Neural cell (in vitro differentiated cells): ENCODE measurements at regions not wholly inside any gene's neighbourhood (a gene's known extent, or its start where the extent isn't known, plus 50 kb on each side); places are given as distances from the start of the nearest gene placed in this dataset.

Experiments used
- H2AFZ ChIP-seq: fragments of 200-600, 300-800 bp; sonication (generic), shearing (Covaris generic); 2 replicates; pipeline ENCODE4 v1.6.0; 2014; ENCODE audit warnings: low read depth, mild to moderate bottlenecking, antibody characterized with exemption, low read length, moderate library complexity
- H3F3A ChIP-seq: fragments of 200-600 bp; shearing (Covaris generic); 2 replicates; pipeline ENCODE4 v1.6.1; 2016; ENCODE audit warnings: mild to moderate bottlenecking, moderate library complexity, mixed read lengths, antibody characterized with exemption, low read length; ENCODE audit not compliant: insufficient read depth, poor library complexity, severe bottlenecking
- H3K27ac ChIP-seq: fragments of 200-600, 300-800 bp; sonication (generic), shearing (Covaris generic); 2 replicates; pipeline ENCODE4 v1.5.1; 2014; ENCODE audit warnings: mild to moderate bottlenecking, low read length, moderate library complexity
- H3K27me3 ChIP-seq: fragments of 300-800, 200-600 bp; sonication (generic), shearing (Covaris generic); 2 replicates; pipeline ENCODE4 v1.6.0; 2014; ENCODE audit warnings: mild to moderate bottlenecking, low read depth, low read length, moderate library complexity; ENCODE audit not compliant: insufficient read depth
- H3K36me3 ChIP-seq: fragments of 300-800, 200-600 bp; sonication (generic), shearing (Covaris generic); 2 replicates; pipeline ENCODE4 v1.5.1; 2014; ENCODE audit warnings: mild to moderate bottlenecking, antibody characterized with exemption, low read length, moderate library complexity; ENCODE audit not compliant: insufficient read depth
- H3K4me2 ChIP-seq: fragments of 300-800, 200-600 bp; sonication (generic), shearing (Covaris generic); 2 replicates; pipeline ENCODE4 v1.6.0; 2014; ENCODE audit warnings: mild to moderate bottlenecking, low read length
- H3K4me3 ChIP-seq: fragments of 300-800, 200-600 bp; sonication (generic), shearing (Covaris generic); 2 replicates; pipeline ENCODE4 v1.5.1; 2014; ENCODE audit warnings: mild to moderate bottlenecking, low read length, moderate library complexity
- H3K79me2 ChIP-seq: fragments of 200-600 bp; shearing (Covaris generic); replicated peaks from 2 replicates; pipeline ENCODE4 v1.6.0; 2014; ENCODE audit warnings: mild to moderate bottlenecking, low read length, moderate library complexity; ENCODE audit not compliant: insufficient read depth
- H3K9ac ChIP-seq: fragments of 300-800, 200-600 bp; sonication (generic), shearing (Covaris generic); 2 replicates; pipeline ENCODE4 v1.6.1; 2016; ENCODE audit warnings: mild to moderate bottlenecking, low read length, mixed read lengths
- H3K9me2 ChIP-seq: fragments of 200-600 bp; shearing (Covaris generic); 2 replicates; pipeline ENCODE4 v1.6.1; 2016; ENCODE audit warnings: mild to moderate bottlenecking, low read length, mixed read lengths; ENCODE audit not compliant: insufficient read depth
- H3K9me3 ChIP-seq: fragments of 200-600, 300-800 bp; sonication (generic), shearing (Covaris generic); 2 replicates; pipeline ENCODE4 v1.6.1; 2016; ENCODE audit warnings: mild to moderate bottlenecking, mixed run types, low read length, moderate library complexity, mixed read lengths
- H4K20me1 ChIP-seq: fragments of 200-600 bp; shearing (Covaris generic); 2 replicates; pipeline ENCODE4 v1.6.1; 2016; ENCODE audit warnings: mild to moderate bottlenecking, mixed run types; ENCODE audit not compliant: insufficient read depth
- CTCF ChIP-seq: fragments of 450-650 bp; IDR thresholded peaks from 2 replicates; pipeline ENCODE4 v1.5.1; 2014; ENCODE audit warnings: antibody characterized with exemption, mild to moderate bottlenecking, moderate library complexity; ENCODE audit not compliant: poor library complexity, severe bottlenecking
- EP300 ChIP-seq: fragments of 450-650 bp; conservative IDR thresholded peaks from 2 replicates; pipeline ENCODE4 v1.6.1; 2014; ENCODE audit warnings: antibody characterized with exemption, mild to moderate bottlenecking, moderate library complexity; ENCODE audit not compliant: poor library complexity, severe bottlenecking
- EZH2 ChIP-seq: fragments of 200-600, 300-800 bp; shearing (Covaris generic), sonication (generic); IDR thresholded peaks from 2 replicates; pipeline ENCODE4 v1.6.1; 2014; ENCODE audit warnings: antibody characterized with exemption, low read length, borderline replicate concordance, mild to moderate bottlenecking; ENCODE audit not compliant: insufficient read depth, poor library complexity, severe bottlenecking
- MXI1 ChIP-seq: fragments of 450-650 bp; conservative IDR thresholded peaks from 2 replicates; pipeline ENCODE4 v1.6.1; 2014; ENCODE audit warnings: antibody characterized with exemption, mild to moderate bottlenecking; ENCODE audit not compliant: poor library complexity, severe bottlenecking
- POLR2AphosphoS5 ChIP-seq: IDR thresholded peaks from 2 replicates; pipeline ENCODE4 v1.6.1; 2012
- RAD21 ChIP-seq: fragments of 450-650 bp; conservative IDR thresholded peaks from 2 replicates; pipeline ENCODE4 v1.6.1; 2014; ENCODE audit warnings: antibody characterized with exemption, mild to moderate bottlenecking, moderate library complexity
- REST ChIP-seq: IDR thresholded peaks from 2 replicates; pipeline ENCODE4 v1.6.1; 2012; ENCODE audit warnings: borderline replicate concordance
- SMC3 ChIP-seq: fragments of 450-650 bp; conservative IDR thresholded peaks from 2 replicates; pipeline ENCODE4 v1.6.1; 2014; ENCODE audit warnings: antibody characterized with exemption, mild to moderate bottlenecking, moderate library complexity; ENCODE audit not compliant: poor library complexity
- TAF1 ChIP-seq: IDR thresholded peaks from 2 replicates; pipeline ENCODE4 v1.6.1; 2012; ENCODE audit warnings: low read depth

GRCh38 chr3:153657046-153657445 is 464.1 kb upstream of the ARHGEF26 start:
- Histone ChIP-seq H3K79me2 (no peaks in the 10 kb centered on the region), H3K27me3 (no peaks in the 10 kb centered on the region), H3K27ac (no peak overlapping the region), H2AFZ (no peak overlapping the region), H3K36me3 (no peaks in the 10 kb centered on the region), H3K4me3 (no peak overlapping the region), H3F3A (no peaks in the 10 kb centered on the region), H3K9me2 (no peaks in the 10 kb centered on the region), H4K20me1 (no peaks in the 10 kb centered on the region), H3K4me2 (no peak overlapping the region), H3K9me3 (no peaks in the 10 kb centered on the region), H3K9ac (no peak overlapping the region)
- TF ChIP-seq POLR2AphosphoS5 (no peak), TAF1 (no peak), MXI1 (no peak)

- no peaks in the 10 kb centered on the region for H3K36me3 ChIP-seq
- H2AFZ ChIP-seq, result no peak overlapping the region
- no peak overlapping the region for H3K27ac ChIP-seq
- no peak overlapping the region for H3K4me2 ChIP-seq
- H3K27me3 ChIP-seq, result no peaks in the 10 kb centered on the region
- H3K9ac ChIP-seq, result no peak overlapping the region
- H3K9me3 ChIP-seq, result no peaks in the 10 kb centered on the region
- H3F3A ChIP-seq, result no peaks in the 10 kb centered on the region
- H3K4me3 ChIP-seq, result no peak overlapping the region
- no peaks in the 10 kb centered on the region for H4K20me1 ChIP-seq
- H3K9me2 ChIP-seq, result no peaks in the 10 kb centered on the region
- TF ChIP-seq REST (no peak), RAD21 (no peak), TAF1 (no peak), CTCF (no peak), EP300 (no peak), MXI1 (no peak)
- H3K79me2 ChIP-seq, result no peaks in the 10 kb centered on the region
These were observed 463.7 kb upstream of the ARHGEF26 start for GRCh38 chr3:153657461-153657860.

- Histone ChIP-seq H3K36me3 (no peaks in the 10 kb centered on the region), H4K20me1 (no peaks in the 10 kb centered on the region), H3K9ac (no peak overlapping the region), H3K4me2 (no peak overlapping the region), H3K9me3 (no peaks in the 10 kb centered on the region), H3F3A (no peaks in the 10 kb centered on the region), H2AFZ (no peak overlapping the region), H3K27me3 (no peaks in the 10 kb centered on the region), H3K4me3 (no peak overlapping the region), H3K79me2 (no peaks in the 10 kb centered on the region), H3K9me2 (no peaks in the 10 kb centered on the region), H3K27ac (no peak overlapping the region)
- TF ChIP-seq EZH2, result no peak
- no peak for TF ChIP-seq CTCF
- TF ChIP-seq REST, result no peak
- no peak for TF ChIP-seq EP300
- no peak for TF ChIP-seq SMC3
- TF ChIP-seq RAD21, result no peak
- TF ChIP-seq POLR2AphosphoS5, result no peak
- TF ChIP-seq TAF1, result no peak
- no peak for TF ChIP-seq MXI1
These were observed 463.1 kb upstream of the ARHGEF26 start for GRCh38 chr3:153658136-153658535.
